ENCODE measurements at regions not wholly inside any gene's neighbourhood (a gene's known extent, or its start where the extent isn't known, plus 50 kb on each side); places are given as distances from the start of the nearest gene placed in this dataset.

GRCh38 chr11:15636521-15637089 lies 521.9 kb downstream of the INSC start:
- TF ChIP-seq CTCF (IDR thresholded peaks at IDR 0.05; ENCODE audit: extremely low read depth, missing control alignments): no peak
- no peak for DNase-seq (ENCODE audit: low spot score)

DNA sequence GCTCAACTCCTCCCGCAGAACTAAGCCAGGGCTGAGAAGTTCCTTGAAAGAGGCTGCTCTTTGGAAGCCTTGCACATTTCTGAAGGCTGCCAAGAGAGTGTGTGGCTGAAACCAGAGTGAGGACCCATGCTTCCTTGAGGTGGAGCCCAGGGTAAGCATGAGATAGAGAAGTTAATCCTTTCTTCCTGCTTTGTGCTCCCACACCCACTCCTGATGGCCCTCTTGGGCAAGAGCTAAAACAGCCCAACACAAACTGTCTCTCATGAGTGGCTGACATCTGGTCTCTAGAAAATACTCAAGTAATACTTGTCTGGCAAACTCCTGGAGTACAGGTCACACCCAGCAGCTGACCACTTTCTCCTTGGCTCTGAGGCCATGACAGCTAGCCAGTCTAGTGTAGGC lies 523.7 kb downstream of the INSC start:
- no peak for DNase-seq (ENCODE audit: low spot score)
- TF ChIP-seq CTCF (IDR thresholded peaks at IDR 0.05; ENCODE audit: extremely low read depth, missing control alignments): no peak

DNA sequence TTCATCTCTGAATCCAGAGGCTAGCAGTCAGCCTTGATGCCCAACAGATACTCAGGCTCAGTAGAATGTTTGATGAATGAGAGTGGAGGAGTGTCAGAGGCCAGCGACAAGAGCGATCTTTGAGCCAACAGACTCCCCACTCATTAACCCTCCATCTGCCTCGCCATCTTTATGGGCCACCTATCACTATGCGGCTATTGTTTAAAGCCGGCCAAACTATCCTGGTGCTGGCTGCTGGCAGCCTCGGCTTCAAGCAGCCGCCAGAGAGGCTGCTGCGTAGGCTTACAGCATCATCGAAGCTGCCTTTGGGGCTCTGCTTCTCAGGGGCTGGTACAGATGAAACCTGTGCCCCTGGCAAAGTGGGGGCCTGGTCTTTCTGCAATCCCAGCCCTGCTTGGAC lies 525.6 kb downstream of the INSC start:
- no peak for DNase-seq (ENCODE audit: low spot score)

GRCh38 chr11:15641271-15642045 lies 526.7 kb downstream of the INSC start:
- no peak for TF ChIP-seq CTCF (IDR thresholded peaks at IDR 0.05; ENCODE audit: extremely low read depth, missing control alignments)
- no peak for DNase-seq (ENCODE audit: low spot score)

More for the DNA sequence above, 525.6 kb downstream of the INSC start:
- TF ChIP-seq CTCF (IDR thresholded peaks at IDR 0.05; ENCODE audit: extremely low read depth, missing control alignments): no peak

GRCh38 chr11:15645201-15645600 lies 530.5 kb downstream of the INSC start:
- TF ChIP-seq CTCF (IDR thresholded peaks at IDR 0.05; ENCODE audit: extremely low read depth, missing control alignments): no peak
- no peak for DNase-seq (ENCODE audit: low spot score)

DNA sequence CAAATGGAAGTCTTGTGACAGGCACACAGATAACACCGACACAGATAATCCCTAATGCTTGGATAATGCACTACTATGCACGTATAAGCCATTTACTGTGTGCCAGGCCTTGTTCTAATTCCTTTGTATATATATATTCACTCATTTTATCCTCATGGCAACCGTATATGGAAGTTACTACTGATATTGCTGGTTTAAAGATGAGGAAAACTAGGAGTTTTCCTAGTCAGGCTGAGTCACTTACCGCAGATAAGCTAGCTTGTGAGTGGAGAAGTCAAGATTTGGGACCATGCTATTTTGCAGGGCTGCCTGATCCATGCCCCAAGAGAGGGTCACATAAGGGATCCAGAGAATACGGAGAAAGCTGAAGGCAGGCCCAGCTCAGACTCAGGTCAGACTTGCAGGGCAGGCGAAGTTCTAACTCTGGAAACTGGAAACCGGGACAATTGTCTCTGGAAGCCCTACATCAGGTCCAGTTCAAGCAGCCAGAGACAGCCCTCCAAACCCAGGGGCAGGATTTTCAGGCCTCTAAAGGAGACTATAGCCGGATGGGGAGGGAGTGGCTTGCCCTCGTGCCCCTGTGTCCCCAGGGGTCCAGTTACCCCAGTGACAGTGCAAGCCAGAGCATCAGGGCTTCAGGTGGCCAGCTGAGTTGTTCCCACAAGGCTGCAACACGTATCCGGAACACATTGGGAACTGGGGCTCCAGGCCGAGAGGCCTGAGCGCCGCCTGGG lies 534.8 kb downstream of the INSC start:
- TF ChIP-seq CTCF (IDR thresholded peaks at IDR 0.05; ENCODE audit: extremely low read depth, missing control alignments): no peak
- no peak for DNase-seq (ENCODE audit: low spot score)

Data from GM20000 (cell line).